CD14-positive monocyte (primary cell): ENCODE measurements at regions not wholly inside any gene's neighbourhood (a gene's known extent, or its start where the extent isn't known, plus 50 kb on each side); places are given as distances from the start of the nearest gene placed in this dataset.

Experiments used
- DNase-seq, 3 donors: peaks; one replicate each; pipeline ENCODE4 v3.0.0-alpha.2; 2011 to 2022
- H2AFZ ChIP-seq: 2 replicates; pipeline ENCODE4 v1.6.0; 2012; ENCODE audit warnings: mild to moderate bottlenecking, low read depth, low read length, inconsistent platforms; ENCODE audit not compliant: insufficient read depth, poor library complexity, severe bottlenecking
- H3K27ac ChIP-seq, 2 donors: 1 replicate in 1 of 2; 2 replicates in 1 of 2; pipeline ENCODE4 v1.5.1; 2012 to 2013; ENCODE audit warnings: low read length in 2 of 2, control low read depth in 1 of 2, inconsistent platforms in 1 of 2, low read depth in 1 of 2, mild to moderate bottlenecking in 1 of 2
- H3K27me3 ChIP-seq, 2 donors: one replicate each; pipeline versions ENCODE4 v1.6.0 to v1.6.1; 2011 to 2013; ENCODE audit warnings: low read length in 2 of 2; ENCODE audit not compliant: control insufficient read depth in 2 of 2, insufficient read depth in 2 of 2
- H3K36me3 ChIP-seq, 2 donors: replicated peaks in 1 of 2; 1 replicate in 1 of 2; 2 replicates in 1 of 2; pipeline versions ENCODE4 v1.5.1 to v1.6.1; 2012 to 2013; ENCODE audit warnings: low read length in 2 of 2, control low read depth in 1 of 2, inconsistent platforms in 1 of 2, mild to moderate bottlenecking in 1 of 2; ENCODE audit not compliant: insufficient read depth in 2 of 2, control insufficient read depth in 1 of 2
- H3K4me1 ChIP-seq, 2 donors: 1 replicate in 1 of 2; 2 replicates in 1 of 2; pipeline versions ENCODE4 v1.5.1 to v1.6.1; 2012 to 2013; ENCODE audit warnings: low read length in 2 of 2, control low read depth in 1 of 2, inconsistent platforms in 1 of 2, mild to moderate bottlenecking in 1 of 2, moderate library complexity in 1 of 2; ENCODE audit not compliant: insufficient read depth in 2 of 2, control insufficient read depth in 1 of 2
- H3K4me2 ChIP-seq: replicated peaks from 2 replicates; pipeline ENCODE3; 2012; ENCODE audit warnings: low read length, moderate library complexity, mild to moderate bottlenecking; ENCODE audit not compliant: poor library complexity, severe bottlenecking; ENCODE audit errors: extremely low read depth
- H3K4me3 ChIP-seq, 3 experiments: fragments of 200-600 bp in 1 of 3; sonication (generic) in 1 of 3; replicated peaks in 1 of 3; 1 replicate in 2 of 3; 2 replicates in 1 of 3; pipeline ENCODE4 v1.5.1; 2011 to 2013; ENCODE audit warnings: low read length in 3 of 3, mild to moderate bottlenecking in 3 of 3, control low read depth in 2 of 3, low read depth in 2 of 3, inconsistent platforms in 1 of 3, moderate library complexity in 1 of 3
- H3K79me2 ChIP-seq: 2 replicates; pipeline ENCODE4 v1.6.0; 2012; ENCODE audit warnings: mild to moderate bottlenecking, control low read depth, inconsistent platforms, low read length, moderate library complexity; ENCODE audit not compliant: insufficient read depth
- H3K9ac ChIP-seq: 2 replicates; pipeline ENCODE4 v1.6.0; 2017; ENCODE audit warnings: low read length, mild to moderate bottlenecking; ENCODE audit not compliant: insufficient read depth, poor library complexity, severe bottlenecking
- H3K9me3 ChIP-seq, 2 donors: replicated peaks in 1 of 2; 1 replicate in 1 of 2; 2 replicates in 1 of 2; pipeline versions ENCODE4 v1.5.1 to v1.6.1; 2012 to 2013; ENCODE audit warnings: low read length in 2 of 2, control low read depth in 1 of 2; ENCODE audit not compliant: control insufficient read depth in 1 of 2, insufficient read depth in 1 of 2
- H4K20me1 ChIP-seq: 2 replicates; pipeline ENCODE4 v1.6.0; 2012; ENCODE audit warnings: mild to moderate bottlenecking, low read length, control low read depth, moderate library complexity; ENCODE audit not compliant: insufficient read depth
- H3K27ac Mint-ChIP-seq, 7 donors: one replicate each; pipeline ENCODE4 v1.8.0; 2020; ENCODE audit warnings: mild to moderate bottlenecking in 7 of 7, mixed read lengths in 7 of 7, moderate library complexity in 6 of 7, inconsistent platforms in 2 of 7
- H3K27me3 Mint-ChIP-seq, 3 donors: one replicate each; pipeline ENCODE4 v1.8.0; 2021 to 2022; ENCODE audit warnings: low read depth in 3 of 3, mild to moderate bottlenecking in 3 of 3, mixed read lengths in 3 of 3, moderate library complexity in 3 of 3, inconsistent platforms in 1 of 3
- H3K36me3 Mint-ChIP-seq, 2 donors: one replicate each; pipeline ENCODE4 v1.8.0; 2020; ENCODE audit warnings: mixed read lengths in 2 of 2, inconsistent platforms in 1 of 2, mild to moderate bottlenecking in 1 of 2
- H3K4me1 Mint-ChIP-seq: one replicate; pipeline ENCODE4 v1.8.0; 2020; ENCODE audit warnings: mild to moderate bottlenecking, mixed read lengths
- H3K4me3 Mint-ChIP-seq, 2 donors: one replicate each; pipeline ENCODE4 v1.8.0; 2020; ENCODE audit warnings: mild to moderate bottlenecking in 2 of 2, mixed read lengths in 2 of 2, moderate library complexity in 1 of 2
- H3K9me3 Mint-ChIP-seq, 7 donors: one replicate each; pipeline ENCODE4 v1.8.0; 2020 to 2022; ENCODE audit warnings: mixed read lengths in 7 of 7, mild to moderate bottlenecking in 6 of 7, moderate library complexity in 6 of 7, inconsistent platforms in 2 of 7
- CTCF ChIP-seq: fragments of 200-600 bp; IDR thresholded peaks from one replicate; pipeline ENCODE4 v1.8.0; 2022; ENCODE audit warnings: antibody characterized with exemption, mild to moderate bottlenecking
- WGBS: methylation state at CpG from one replicate; pipeline ENCODE4 v1.1.5; 2013; ENCODE audit warnings: missing lambda C conversion rate; ENCODE audit not compliant: insufficient coverage; 5-methylcytosine and 5-hydroxymethylcytosine counted together
- intact Hi-C, 2 donors: fragments of 100-400 bp; cut with micrococcal nuclease; formaldehyde crosslinking; loops; one replicate each; pipeline versions ENCODE4 v1.15.0 to v1.15.1; 2023

DNA sequence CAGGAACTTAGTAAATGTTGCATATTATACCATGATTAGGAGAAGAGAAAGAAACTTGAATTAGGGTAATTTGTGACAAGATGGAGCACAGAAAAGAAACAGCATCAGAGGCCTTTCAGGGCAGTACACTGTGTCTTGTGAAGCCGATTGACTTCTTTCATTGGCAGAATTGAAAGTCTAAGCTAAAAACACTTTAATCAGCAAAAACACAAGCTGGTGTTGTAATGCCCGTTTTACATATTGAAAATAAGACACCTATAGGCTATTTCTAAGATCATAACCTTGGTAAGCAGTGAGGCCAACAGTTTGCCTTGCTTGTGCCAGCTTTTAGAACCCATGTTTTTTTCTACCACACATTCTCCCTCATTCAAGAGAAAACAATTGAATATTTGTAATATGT, 1378.1 kb upstream of the NXPH2 start:
- Histone ChIP-seq H3K36me3 (no peaks in the 10 kb centered on the region), H3K4me3 (no peak overlapping the region), H3K27ac (no peak overlapping the region), H3K79me2 (no peaks in the 10 kb centered on the region), H3K27me3 (no peaks in the 10 kb centered on the region), H3K4me2 (no peak overlapping the region), H3K9me3 (peaks cover 0 to 9% of the 10 kb centered on the region in 2 donors), H2AFZ (no peak overlapping the region), H4K20me1 (no peaks in the 10 kb centered on the region), H3K9ac (no peak overlapping the region), H3K4me1 (no peaks in the 10 kb centered on the region)
- no peak overlapping the region for H3K27ac Mint-ChIP-seq
- intact Hi-C loops = no loop called here
- no peak overlapping the region for H3K4me3 Mint-ChIP-seq
- DNase-seq = no peak
- no peaks in the 10 kb centered on the region for H3K4me1 Mint-ChIP-seq
- no peak for TF ChIP-seq CTCF
- no peaks in the 10 kb centered on the region for H3K27me3 Mint-ChIP-seq
- WGBS = 86% methylated on average over 1 of the region's 2 CpGs
- H3K9me3 Mint-ChIP-seq = peaks cover 0 to 5% (median 2%) of the 10 kb centered on the region in 7 donors
- H3K36me3 Mint-ChIP-seq = no peaks in the 10 kb centered on the region

DNA sequence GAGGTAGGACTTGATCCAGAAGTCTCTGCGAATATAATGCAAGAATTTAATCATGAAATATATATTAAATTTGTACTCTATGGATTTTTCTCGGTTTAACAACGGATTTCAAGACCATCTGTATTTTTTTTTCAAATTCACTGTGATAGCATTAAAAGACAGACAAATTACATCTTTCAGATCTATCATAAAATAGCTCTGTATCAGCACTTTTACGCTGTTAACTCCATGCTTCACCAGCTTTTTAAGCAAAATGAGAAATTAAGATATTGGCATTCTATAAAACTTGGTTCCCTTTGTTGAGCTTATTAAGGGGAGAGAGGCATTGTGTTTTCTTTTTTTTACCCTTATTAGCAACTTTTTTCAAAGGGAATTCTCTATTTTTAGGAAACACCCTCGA, 1377.6 kb upstream of the NXPH2 start:
- Histone ChIP-seq H3K79me2 (no peaks in the 10 kb centered on the region), H3K4me3 (no peak overlapping the region), H2AFZ (no peak overlapping the region), H3K27ac (no peak overlapping the region), H3K9me3 (peaks cover 0 to 9% of the 10 kb centered on the region in 2 donors), H3K4me1 (no peaks in the 10 kb centered on the region), H3K9ac (no peak overlapping the region), H3K36me3 (no peaks in the 10 kb centered on the region), H3K27me3 (no peaks in the 10 kb centered on the region), H4K20me1 (no peaks in the 10 kb centered on the region), H3K4me2 (no peak overlapping the region)
- Mint-ChIP-seq H3K27me3 (no peaks in the 10 kb centered on the region), H3K4me1 (no peaks in the 10 kb centered on the region), H3K4me3 (no peak overlapping the region), H3K36me3 (no peaks in the 10 kb centered on the region), H3K27ac (no peak overlapping the region), H3K9me3 (peaks cover 0 to 5% (median 2%) of the 10 kb centered on the region in 7 donors)
- no peak for TF ChIP-seq CTCF
- intact Hi-C loops = no loop called here
- no peak for DNase-seq
- no CpG with 5 or more reads among the region's 5 CpGs for WGBS
